SKM-1 treated with dmso at 0.1 percent for 144 hours (cell line): ENCODE measurements at regions not wholly inside any gene's neighbourhood (a gene's known extent, or its start where the extent isn't known, plus 50 kb on each side); places are given as distances from the start of the nearest gene placed in this dataset.
"Not testable (repeated sequence)": the region's sequence is repeated elsewhere in the genome, so short reads cannot be mapped to it uniquely, and the experiment has no call there.

ENCODE experiments used
- DNase-seq: peaks from one replicate; lab custom pipeline; 2025; ENCODE audit not compliant: unreplicated experiment; lab: John Stamatoyannopoulos, UW

DNA sequence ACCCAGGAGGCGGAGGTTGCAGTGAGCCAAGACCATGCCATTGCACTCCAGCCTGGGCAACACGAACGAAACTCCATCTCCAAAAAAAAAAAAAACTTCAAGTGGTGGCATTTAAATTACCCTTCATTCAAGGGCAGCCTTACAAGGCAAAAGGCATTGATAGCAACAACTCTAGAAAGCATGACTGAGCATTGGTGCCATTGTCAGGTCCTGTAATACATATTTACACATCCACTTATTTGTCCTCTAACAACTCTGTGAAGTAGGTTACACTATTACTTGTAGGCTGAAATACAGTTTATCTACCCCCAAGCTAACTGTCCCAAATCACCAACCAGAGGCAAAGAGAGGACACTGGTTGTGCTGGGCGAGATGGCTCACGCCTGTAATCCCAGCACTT lies 52.7 kb upstream of the LARP1 start:
- no peak for DNase-seq

- DNase-seq = not testable (repeated sequence)
Measured at GRCh38 chr5:154701725-154702124, 53.5 kb upstream of the LARP1 start.

- DNase-seq = no peak
Measured at GRCh38 chr5:154701181-154701580, 54.0 kb upstream of the LARP1 start.

- not testable (repeated sequence) for DNase-seq
Measured at GRCh38 chr5:154700289-154700928, 54.8 kb upstream of the LARP1 start.

DNA sequence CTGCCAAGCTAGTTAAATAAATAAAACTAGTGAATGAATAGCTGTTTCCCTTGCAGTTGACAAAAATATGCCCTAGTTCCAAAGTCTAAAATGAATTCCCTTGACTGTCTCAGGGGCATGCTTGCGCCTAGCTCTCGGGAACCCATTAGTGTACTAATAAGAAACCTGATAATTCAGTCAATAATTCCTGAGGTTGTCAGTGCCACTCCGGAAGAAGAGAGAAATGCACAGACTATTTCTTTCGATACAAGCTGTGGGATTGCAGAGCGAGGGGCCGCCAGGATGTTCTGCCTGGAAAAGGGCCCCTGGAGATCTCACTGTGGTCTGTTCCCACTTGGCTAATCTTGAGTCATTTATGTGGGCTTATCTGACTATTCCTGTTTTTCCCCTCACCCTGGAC lies 56.4 kb upstream of the LARP1 start:
- DNase-seq = no peak

- no peak for DNase-seq
Measured at GRCh38 chr5:154697371-154697770, 57.8 kb upstream of the LARP1 start.

GRCh38 chr5:154696891-154697290 lies 58.3 kb upstream of the LARP1 start:
- no peak for DNase-seq

- DNase-seq = no peak
Measured at GRCh38 chr5:154694159-154694558, 61.0 kb upstream of the LARP1 start.

DNA sequence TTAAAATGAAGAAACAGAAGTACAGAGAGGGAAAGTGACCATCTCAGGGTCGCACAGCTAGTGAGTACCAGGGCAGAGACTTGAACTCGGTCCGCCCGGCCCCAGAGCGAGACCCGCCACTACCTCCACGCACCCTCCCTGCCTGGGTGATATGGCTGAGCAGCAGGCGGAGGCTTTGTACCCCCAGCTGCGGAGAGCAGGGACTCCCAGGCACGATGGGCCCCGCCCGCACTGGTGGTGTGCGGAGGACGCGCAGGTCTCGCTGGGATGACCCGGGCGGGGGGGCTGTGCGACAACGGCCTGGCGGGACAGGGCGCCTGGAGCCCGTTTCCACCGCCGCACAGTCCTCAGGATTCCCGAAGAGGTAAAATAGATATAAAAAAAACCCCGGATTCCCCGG lies 64.7 kb upstream of the LARP1 start:
- no peak for DNase-seq

DNA sequence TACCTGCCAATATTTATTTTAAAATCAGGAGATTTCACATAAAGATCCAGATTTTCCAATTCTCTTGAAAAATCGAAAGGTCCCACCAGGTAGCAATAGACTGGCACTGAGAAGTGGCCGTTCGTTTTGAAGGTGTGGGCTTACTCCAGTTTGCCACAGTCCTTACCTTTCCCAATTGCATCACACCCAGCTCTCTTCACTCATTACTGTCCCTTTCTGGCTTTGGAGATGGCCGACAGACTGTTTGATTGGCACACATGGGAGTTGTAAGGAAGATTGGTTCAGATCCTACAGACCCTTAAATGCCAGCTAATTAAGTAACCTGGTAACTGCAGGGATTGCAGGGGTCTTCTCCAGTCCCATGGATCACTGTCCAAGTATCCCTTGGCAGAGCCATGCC lies 68.7 kb upstream of the LARP1 start:
- no peak for DNase-seq

- DNase-seq = no peak
Measured at GRCh38 chr5:154683101-154683880, 71.9 kb upstream of the LARP1 start.

- DNase-seq = no peak
Measured at GRCh38 chr5:154679501-154679900, 75.7 kb upstream of the LARP1 start.

- DNase-seq = peak; percentile 80
Measured at GRCh38 chr5:154677921-154678320, 77.3 kb upstream of the LARP1 start.

- DNase-seq = no peak
Measured at GRCh38 chr5:154676508-154676907, 78.7 kb upstream of the LARP1 start.

- DNase-seq = no peak
Measured at GRCh38 chr5:154674029-154674428, 81.1 kb upstream of the LARP1 start.

GRCh38 chr5:154673506-154673905 lies 81.7 kb upstream of the LARP1 start:
- DNase-seq = no peak

GRCh38 chr5:154669913-154670312 lies 85.3 kb upstream of the LARP1 start:
- DNase-seq = not testable (repeated sequence)

- no peak for DNase-seq
Measured at GRCh38 chr5:154669402-154669801, 85.8 kb upstream of the LARP1 start.

DNA sequence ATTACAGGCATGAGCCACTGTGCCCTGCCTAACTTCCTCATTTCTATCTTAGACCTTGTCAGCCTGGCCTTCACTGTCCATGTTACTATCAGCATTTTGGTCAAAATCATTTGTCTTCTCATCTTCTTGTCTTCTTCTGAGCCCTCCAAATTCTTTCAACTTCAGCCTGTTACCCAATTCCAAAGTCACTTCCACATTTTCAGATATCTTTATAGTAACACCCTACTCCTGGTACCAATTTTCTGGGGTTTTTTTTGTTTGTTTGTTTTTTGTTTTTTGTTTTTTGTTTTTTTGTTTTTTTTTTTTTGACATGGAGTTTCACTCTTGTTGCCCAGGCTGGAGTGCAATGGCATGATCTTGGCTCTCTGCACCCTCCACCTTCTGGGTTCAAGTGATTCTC lies 90.3 kb upstream of the LARP1 start:
- DNase-seq = no peak

GRCh38 chr5:154663424-154663823 lies 91.8 kb upstream of the LARP1 start:
- DNase-seq = no peak

DNA sequence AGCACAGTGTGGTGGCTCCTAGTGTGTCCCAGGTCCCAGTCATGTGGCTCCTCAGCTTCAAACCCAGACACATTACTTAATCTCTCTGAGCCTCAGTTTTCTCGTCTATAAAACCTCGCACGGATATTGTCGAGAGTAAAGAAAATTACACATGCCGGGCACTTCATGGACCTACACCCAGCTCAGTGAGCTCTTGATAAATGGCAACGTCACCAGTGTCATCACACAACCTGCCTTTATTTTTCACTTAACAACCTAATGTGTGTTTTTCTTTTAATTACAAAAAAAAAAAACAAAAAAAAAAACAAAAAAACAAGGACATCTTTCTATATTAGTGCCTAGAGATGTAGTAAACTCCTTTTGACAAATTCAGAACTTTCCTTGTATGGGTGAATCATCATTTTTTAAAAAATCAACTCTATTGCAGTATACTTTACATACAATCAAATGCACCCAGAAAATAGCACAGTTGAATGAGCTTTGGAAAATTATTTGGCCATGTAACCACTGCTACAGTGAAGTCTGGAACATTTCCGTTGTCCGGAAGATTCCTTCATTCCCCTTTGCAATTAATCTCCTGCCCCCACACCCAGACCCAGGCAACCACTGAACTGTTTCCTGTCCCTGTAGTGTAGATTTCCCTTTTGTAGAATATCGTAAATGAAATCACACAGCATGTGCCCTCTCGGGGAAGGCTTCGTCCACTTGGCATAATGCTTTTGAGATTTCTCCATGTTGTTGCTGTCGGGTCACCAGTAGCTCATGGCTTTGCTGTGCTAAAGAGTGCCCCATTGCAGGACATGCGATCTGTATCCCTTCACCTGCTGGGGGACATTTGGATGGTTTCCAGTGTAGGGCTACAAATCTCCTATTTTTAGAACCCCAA lies 100.4 kb upstream of the LARP1 start:
- DNase-seq = no peak
